BE2C (cell line): ENCODE measurements at regions not wholly inside any gene's neighbourhood (a gene's known extent, or its start where the extent isn't known, plus 50 kb on each side); places are given as distances from the start of the nearest gene placed in this dataset.

Experiments
- DNase-seq: peaks from one replicate; pipeline ENCODE4 v3.0.0-alpha.2; 2020
- H3K27me3 ChIP-seq: fragments of 250-450 bp; sonication (Bioruptor Pico); 2 replicates; pipeline ENCODE4 v1.5.1; 2020; ENCODE audit warnings: mild to moderate bottlenecking
- H3K36me3 ChIP-seq: fragments of 250-450 bp; sonication (Bioruptor Pico); 2 replicates; pipeline ENCODE4 v1.5.1; 2020; ENCODE audit warnings: mild to moderate bottlenecking
- H3K4me1 ChIP-seq: fragments of 250-450 bp; sonication (Bioruptor Pico); 2 replicates; pipeline ENCODE4 v1.5.1; 2020
- H3K4me3 ChIP-seq: 2 replicates; pipeline ENCODE4 v1.5.1; 2011; ENCODE audit warnings: low read depth, low read length
- H3K9me3 ChIP-seq: fragments of 250-450 bp; sonication (Bioruptor Pico); 2 replicates; pipeline ENCODE4 v1.5.1; 2020
- CTCF ChIP-seq: IDR thresholded peaks from 2 replicates; pipeline ENCODE4 v1.5.1; 2012; ENCODE audit warnings: mild to moderate bottlenecking, low read depth, low read length

- TF ChIP-seq CTCF: no peak
Observed at GRCh38 chr5:12777342-12777741, 873.1 kb upstream of the CTNND2 start.

DNA sequence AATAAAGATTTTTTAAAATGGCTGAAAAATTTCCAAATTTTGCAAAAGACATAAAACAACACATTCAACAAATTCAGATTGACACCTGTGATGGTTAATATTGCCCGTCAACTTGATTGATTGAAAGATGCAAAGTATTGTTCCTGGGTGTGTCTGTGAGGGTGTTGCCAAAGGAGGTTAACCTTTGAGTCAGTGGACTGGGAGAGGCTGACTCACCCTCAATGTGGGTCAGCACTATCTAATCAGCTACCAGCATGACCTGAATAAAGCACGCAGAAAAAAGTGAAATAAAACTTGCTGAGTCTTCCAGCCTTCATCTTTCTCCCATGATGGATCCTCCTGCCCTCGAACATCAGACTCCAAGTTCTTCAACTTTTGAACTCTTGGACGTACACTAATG lies 868.0 kb upstream of the CTNND2 start:
- Histone ChIP-seq H3K4me1 (no peaks in the 10 kb centered on the region), H3K9me3 (no peaks in the 10 kb centered on the region), H3K36me3 (no peaks in the 10 kb centered on the region), H3K27me3 (no peaks in the 10 kb centered on the region), H3K4me3 (no peak overlapping the region)
- TF ChIP-seq CTCF: no peak
- no peak for DNase-seq

More at GRCh38 chr5:12777342-12777741, 873.1 kb upstream of the CTNND2 start:
- no peaks in the 10 kb centered on the region for H3K36me3 ChIP-seq
- H3K9me3 ChIP-seq: no peaks in the 10 kb centered on the region
- H3K4me3 ChIP-seq: no peak overlapping the region
- no peaks in the 10 kb centered on the region for H3K4me1 ChIP-seq
- no peaks in the 10 kb centered on the region for H3K27me3 ChIP-seq
- DNase-seq: no peak

- no peak for TF ChIP-seq CTCF
- Histone ChIP-seq H3K27me3 (no peaks in the 10 kb centered on the region), H3K4me1 (no peaks in the 10 kb centered on the region), H3K4me3 (no peak overlapping the region), H3K36me3 (no peaks in the 10 kb centered on the region), H3K9me3 (no peaks in the 10 kb centered on the region; the same call in 1 of the 2 replicates)
- DNase-seq: no peak
Observed at GRCh38 chr5:12759377-12759776, 855.1 kb upstream of the CTNND2 start.

GRCh38 chr5:12757035-12757434 lies 852.8 kb upstream of the CTNND2 start:
- Histone ChIP-seq H3K36me3 (no peaks in the 10 kb centered on the region), H3K4me3 (no peak overlapping the region), H3K27me3 (no peaks in the 10 kb centered on the region), H3K9me3 (no peaks in the 10 kb centered on the region; the same call in 1 of the 2 replicates), H3K4me1 (no peaks in the 10 kb centered on the region)
- no peak for DNase-seq
- no peak for TF ChIP-seq CTCF

GRCh38 chr5:12745537-12745936 lies 841.3 kb upstream of the CTNND2 start:
- DNase-seq: no peak
- H3K4me3 ChIP-seq: no peak overlapping the region
- H3K27me3 ChIP-seq: no peaks in the 10 kb centered on the region
- no peaks in the 10 kb centered on the region for H3K4me1 ChIP-seq
- TF ChIP-seq CTCF: no peak
- no peaks in the 10 kb centered on the region for H3K36me3 ChIP-seq
- no peaks in the 10 kb centered on the region for H3K9me3 ChIP-seq

DNA sequence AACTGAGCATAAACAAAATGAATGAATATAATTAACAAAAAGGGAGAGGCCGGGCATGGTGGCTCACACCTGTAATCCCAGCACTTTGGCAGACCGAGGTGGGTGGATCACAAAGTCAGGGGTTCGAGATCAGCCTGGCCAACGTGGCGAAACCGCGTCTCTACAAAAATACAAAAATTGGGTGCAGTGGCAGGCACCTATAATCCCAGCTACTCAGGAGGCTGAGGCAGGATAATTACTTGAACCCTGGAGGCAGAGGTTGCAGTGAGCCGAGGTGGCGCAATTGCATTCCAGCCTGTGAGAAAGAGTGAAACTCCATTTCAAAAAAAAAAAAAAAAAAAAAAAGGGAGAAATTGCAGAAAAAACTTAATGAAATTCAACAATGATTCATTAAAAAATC lies 839.3 kb upstream of the CTNND2 start:
- H3K36me3 ChIP-seq: no peaks in the 10 kb centered on the region
- no peak for DNase-seq
- no peaks in the 10 kb centered on the region for H3K9me3 ChIP-seq
- no peaks in the 10 kb centered on the region for H3K4me1 ChIP-seq
- TF ChIP-seq CTCF: no peak
- no peak overlapping the region for H3K4me3 ChIP-seq
- H3K27me3 ChIP-seq: no peaks in the 10 kb centered on the region
